DMS153 treated with DMSO at 0.1 percent for 48 hours (cell line): ENCODE measurements at regions not wholly inside any gene's neighbourhood (a gene's known extent, or its start where the extent isn't known, plus 50 kb on each side); places are given as distances from the start of the nearest gene placed in this dataset.
"Not testable (repeated sequence)": the region's sequence is repeated elsewhere in the genome, so short reads cannot be mapped to it uniquely, and the experiment has no call there.

Experiments used
- DNase-seq: peaks from one replicate; lab custom pipeline; 2025; ENCODE audit not compliant: unreplicated experiment; lab: John Stamatoyannopoulos, UW

DNA sequence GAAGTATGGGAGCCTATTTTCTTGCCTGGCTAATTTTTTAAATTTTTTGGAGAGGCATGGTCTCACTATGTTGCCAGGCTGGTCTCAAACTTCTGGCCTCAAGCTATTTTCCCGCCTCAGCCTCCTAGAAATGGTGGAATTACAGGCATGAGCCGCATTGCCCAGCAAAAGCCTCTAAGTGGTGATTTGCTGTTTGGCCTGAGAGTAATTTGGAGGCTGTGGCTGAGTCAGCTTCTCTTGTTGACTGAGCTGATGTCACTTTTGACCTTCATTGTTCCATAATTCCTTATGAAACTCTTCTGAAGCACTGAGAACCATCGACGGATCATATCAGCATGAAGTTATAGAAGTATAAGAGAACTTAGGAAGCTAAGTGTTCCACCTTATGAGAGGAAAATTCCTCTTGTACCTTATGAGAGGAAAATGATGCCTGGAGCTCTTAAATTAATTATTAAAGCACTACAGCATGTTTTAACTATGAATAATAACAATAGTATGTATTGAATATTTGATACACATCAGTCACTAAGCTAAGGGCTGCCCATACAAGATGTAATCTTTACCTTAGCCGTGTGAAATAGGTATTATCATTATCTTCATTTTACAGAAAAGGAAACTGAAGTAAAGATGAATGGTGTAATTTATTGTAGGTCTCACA, 220.8 kb upstream of the MON1B start:
- DNase-seq = no peak

DNA sequence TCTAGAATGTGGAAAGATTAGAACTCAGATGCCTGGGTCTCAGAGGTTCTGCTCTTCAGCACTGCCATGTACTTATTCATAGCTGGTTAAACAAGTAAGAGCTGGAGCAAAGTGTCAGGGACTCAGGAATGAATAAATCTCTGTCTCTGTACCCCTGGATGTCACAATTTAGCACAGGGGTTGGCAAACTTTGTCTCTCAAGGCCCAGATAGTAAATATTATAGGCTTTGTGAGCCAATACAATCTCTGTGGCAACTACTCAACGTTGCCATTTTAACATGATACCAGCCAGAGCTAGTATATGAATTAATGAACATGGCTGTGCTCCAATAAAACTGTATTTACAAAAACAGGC, 220.3 kb upstream of the MON1B start:
- DNase-seq = no peak

DNA sequence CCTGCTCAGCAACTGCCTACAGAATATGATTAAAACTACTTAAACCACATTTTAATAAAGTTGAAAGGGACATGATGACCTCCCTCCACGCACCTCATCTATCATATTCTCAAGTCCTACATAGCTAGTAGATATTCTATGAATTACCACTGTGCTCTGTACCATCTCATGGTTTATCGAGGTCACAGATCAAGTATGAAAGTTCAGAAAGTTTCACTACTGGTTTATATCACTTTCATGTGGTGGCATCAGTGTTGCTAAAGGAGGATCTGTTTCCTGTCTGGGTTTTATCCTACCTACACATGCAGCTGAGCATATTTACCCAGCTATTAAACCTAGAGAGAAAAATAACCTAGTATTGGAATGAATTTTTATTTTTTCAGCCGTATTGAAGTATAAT, 214.9 kb upstream of the MON1B start:
- no peak for DNase-seq

DNA sequence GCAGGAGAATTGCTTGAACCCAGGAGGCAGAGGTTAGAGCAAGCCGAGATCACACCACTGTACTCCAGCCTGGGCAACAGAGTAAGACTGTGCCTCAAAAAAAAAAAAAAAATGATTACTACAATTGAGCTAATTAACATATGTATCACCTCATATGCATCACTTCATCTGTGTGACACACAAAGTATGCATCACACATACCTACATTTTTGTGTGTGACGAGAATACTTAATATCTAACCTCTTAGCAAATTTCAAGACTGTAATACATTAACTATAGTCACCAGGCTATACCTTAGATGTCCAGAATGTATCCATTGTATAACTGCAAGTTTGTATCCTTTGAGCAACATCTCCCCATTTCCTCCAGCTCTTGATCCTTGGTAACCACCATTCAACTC, 214.2 kb upstream of the MON1B start:
- no peak for DNase-seq

DNA sequence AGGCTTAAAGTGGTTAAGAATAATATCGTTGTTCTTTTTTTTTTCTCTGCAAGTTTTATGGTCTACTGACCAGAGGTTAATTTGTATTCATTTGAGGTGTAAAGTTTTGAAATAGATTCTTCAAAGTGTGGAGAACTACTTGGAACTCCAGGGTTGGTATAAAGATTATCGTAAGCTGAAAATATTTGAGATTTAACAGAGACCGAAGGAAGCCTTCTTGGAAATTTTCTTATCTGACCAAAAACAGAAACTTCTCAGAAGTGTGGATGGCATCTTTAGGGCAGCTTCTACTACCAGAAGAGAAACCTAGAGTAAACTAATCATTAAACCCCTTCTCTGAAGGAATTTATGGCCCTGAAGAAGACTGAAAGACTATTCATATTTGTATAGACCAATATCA, 206.8 kb upstream of the MON1B start:
- DNase-seq = no peak

DNA sequence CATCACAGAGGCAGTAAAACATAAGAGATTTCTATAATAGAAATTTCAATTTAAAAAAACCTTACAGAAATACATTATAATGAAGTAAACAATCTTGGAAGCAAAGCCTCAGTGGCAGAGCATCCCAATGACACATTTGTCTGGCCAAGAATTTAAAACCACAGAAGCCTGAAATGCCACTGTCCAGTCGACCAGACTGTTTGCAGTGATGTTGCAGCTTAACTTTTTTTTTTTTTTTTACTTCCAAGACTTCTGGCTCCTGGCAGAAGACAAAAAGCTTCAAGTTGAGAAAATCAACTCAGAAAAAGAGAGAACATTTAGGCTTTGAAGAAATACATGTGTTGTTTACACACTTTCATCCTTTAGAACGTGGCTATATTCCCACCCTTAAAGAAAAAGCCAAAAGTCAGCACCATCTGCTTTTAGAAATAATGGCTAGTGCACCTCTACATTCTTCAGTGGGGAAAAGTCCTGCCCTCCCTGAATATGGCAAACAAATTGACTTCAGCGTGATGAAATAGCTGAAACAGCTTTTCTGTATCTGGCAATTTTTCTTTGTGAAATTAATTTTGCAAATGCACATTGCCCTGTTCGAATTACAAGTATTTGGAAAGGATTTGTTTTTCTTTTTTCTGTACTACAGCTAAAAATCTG, 205.5 kb upstream of the MON1B start:
- DNase-seq = no peak

DNA sequence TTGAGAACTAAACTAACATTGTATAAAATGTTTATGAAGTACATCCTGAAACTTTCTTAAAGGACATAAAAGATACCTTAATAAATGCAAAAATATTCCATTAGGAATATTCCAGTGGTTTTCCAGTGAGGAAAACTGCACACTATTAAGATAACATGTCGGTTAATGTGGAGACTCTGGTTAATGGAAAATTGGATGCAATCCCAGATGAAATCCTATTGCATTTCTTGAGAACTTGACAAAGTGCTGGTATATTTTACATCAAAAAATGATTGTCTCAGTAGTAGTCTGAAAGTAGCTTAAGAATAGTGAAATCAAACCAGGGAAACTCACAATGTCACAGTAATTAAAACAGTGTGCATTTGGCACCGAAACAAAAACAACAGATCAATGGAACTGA, 202.5 kb upstream of the MON1B start:
- DNase-seq = no peak

DNA sequence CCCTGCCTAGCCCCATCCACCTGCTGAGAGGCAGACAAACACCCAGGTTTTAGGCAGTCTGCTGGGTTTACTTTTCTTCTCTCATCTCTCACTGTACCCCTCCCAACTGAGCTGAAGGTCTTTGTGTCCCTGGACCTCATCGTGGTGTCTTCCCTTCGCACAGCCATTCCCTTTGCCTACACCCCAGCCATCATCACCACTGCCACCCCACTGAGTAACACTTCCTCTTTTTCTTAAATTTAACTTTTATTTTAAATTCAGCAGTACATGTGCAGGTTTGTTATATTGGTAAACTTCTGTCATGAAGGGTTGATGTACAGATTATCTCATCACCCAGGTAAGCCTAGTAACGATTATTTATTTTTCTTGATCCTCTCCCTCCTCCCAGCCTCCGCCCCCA, 188.3 kb upstream of the MON1B start:
- no peak for DNase-seq

DNA sequence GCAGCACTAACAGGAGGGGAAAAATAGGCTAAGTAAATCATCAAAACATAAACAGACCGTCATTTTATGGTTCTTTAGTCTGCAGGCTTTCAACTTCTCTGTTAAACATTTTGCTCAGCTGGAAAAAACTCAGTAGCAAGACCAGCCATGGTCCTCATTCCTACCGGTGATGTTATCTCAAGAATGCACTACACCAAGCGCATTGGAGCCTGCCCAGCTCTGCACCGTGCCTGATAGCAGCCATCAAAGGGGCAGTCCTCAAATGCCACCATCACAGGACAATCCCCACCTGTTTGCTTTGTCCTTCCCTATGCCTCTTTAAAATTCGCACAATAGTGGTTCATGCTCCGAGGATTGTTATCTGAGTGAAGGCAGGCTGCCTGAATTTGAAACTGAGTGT, 181.5 kb upstream of the MON1B start:
- no peak for DNase-seq

DNA sequence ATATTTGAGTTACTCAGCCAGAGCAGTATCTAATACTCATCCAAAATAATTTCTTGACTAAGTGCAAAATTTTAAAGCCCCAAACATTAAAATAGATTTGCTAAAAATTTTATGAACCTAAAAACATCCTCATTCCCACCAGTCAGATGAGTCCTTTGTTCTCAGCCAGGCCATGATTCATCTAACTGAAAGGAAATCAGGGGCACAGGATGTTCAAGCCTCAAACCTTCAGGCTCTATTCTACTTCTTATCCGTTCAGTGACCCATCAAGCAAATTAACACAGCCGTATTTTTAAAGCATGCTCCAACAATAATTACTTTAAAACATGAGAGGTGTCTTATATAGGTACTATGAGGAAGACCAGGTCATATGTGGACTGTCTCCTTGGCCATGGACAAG, 176.5 kb upstream of the MON1B start:
- DNase-seq = no peak

DNA sequence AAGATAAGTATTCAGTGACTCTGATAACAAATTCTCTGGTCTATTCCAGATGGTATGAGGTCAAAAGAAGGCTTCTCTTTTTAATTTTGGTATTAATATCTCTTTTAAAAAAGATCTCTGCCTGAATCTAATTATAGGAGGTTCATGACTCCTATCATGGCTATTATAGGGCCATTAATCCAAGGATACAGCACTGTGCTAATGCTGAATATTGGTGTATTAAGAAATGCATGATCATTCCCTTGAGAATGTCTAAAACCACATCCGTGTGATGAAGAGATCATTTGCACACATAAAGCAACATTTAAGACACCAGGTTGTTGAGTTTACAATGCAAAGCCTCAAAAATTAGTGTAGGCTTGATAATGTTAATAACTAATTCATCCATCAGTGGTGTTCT, 160.4 kb upstream of the MON1B start:
- DNase-seq = no peak

DNA sequence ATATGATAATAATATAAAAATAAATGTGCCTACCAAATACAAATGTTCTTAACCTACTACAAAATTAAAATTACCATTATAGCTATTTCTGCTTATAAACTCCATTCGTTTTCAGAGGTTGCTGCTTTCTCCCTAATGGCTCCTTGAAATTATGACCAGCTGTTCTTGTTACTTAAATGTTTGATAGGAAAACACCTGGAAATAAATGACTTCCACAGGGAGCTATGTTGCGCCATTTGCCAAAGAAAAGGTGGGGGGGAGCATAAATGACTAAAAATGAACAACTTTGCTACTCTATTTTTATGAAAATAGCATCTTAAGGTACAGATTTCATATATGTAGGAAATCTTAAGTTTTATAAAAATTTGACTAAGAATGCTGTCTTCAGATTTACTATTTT, 157.5 kb upstream of the MON1B start:
- DNase-seq = no peak

DNA sequence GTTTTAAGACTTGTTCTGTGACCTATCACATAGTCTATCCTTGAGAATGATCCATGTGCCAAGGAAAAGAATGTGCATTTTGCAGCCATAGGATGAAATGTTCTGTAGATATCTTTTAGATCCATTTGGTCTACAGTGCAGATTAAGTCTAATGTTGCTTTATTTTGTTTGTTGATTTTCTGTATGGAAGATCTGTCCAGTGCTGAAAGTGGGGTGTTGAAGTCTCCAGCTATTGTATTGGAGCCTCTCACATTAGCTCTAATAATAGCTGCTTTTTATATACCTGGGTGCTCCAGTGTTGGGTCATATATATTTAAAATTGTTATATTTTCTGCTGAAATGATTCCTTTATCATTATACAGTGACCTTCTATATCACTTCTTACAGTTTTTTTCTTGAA, 155.6 kb upstream of the MON1B start:
- DNase-seq = no peak

DNA sequence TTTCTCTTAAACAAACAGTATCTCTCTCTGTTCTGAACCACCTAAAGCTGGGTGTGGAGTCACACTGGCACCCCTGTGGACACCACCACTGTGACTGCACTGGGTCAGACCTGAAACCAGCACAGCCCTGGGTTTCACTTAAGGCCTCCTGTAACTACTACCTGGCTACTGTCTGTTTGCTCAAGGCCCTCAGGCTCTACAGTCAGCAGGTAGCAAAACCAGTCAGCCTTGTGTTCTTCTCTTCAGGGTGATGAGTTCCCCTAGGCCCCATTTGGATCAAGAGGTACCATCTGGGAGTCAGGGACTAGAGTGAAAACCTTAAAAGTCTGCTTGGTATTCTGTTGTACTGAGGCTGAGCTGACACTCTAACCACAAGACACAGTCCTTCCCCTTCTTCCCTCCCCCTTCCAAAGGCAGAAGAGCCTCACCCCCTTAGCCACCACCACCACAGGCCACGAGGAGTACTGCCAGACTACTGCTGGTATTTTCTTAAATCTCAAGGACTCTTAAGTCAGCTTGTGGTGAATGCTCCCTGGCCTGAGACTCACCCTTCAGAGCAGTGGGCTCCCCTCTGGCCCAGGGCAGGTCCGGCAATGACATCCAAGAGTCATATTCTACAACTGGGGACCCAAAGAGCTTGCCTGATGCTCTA, 153.2 kb upstream of the MON1B start:
- DNase-seq = no peak

DNA sequence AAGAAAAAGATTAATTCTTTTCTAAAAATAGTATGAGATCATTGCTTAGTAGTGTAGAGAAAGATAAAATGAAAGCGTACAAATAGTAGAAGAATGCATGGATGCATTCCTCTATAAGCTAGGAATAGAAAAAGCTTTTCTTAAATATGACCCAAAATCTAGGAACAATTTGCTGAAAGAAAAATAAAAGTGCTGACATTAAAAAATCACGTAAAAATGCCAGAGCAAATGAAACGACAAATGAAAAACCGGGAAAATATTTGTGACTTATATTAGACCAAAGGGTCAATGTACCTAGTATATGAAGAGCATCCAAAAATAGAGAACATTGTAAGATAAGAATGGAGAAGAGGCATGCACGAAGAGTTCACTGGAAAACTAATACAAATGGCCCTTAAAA, 149.5 kb upstream of the MON1B start:
- DNase-seq = no peak

DNA sequence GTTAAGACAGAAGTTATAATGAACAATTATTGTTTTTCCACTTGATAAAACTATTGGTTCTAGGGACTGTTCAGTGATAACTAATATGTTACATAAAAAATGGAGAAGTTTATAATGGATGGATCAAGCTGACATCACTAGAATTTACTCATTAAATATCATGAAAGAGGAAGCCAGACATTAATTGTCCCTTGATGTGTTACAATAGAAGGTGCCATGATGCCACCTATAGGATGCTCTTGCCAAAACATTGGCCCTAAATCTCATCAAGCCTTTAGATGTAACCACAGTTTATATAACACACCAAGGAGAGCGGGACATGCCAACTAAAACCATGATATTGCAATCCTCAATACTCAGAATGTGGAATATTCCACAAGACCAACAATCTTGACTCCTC, 147.9 kb upstream of the MON1B start:
- DNase-seq = peak; percentile 38

DNA sequence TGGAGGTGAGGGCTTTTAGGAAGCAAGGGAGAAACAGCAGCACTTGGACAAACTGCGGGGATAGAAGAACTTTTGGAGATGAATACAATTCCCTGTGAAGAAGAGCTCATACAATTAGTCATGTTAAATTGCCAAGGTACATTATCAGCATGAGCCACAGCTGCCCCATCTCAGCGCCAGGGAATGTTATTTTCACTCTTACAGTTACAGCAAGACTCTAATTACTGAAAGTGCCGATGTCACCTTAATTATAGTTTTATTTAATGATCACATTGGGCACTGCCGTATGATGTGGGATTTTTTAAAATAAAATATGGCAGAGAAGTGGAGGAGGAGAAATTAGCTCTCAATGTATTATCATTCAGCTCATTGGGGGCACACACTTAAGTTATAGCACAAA, 144.8 kb upstream of the MON1B start:
- DNase-seq = no peak

DNA sequence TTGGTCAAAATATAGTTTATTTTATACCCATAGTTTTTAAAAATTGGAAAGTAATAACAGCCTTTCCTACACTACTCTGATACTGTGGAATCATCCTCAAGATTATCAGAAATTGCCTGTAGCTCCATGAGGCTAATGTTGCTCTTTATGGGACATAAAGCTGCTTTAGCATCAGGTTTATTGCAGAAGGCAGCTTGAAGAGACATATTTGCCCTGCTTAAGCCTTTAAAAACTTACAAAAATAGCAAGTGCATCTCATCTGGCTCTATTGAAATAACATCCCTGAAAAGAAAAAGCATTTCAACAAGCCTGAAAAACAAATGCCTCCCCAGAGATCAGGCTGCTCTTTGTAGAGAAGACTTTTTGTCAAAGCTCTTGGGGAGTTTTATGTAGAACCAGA, 142.9 kb upstream of the MON1B start:
- DNase-seq = no peak

DNA sequence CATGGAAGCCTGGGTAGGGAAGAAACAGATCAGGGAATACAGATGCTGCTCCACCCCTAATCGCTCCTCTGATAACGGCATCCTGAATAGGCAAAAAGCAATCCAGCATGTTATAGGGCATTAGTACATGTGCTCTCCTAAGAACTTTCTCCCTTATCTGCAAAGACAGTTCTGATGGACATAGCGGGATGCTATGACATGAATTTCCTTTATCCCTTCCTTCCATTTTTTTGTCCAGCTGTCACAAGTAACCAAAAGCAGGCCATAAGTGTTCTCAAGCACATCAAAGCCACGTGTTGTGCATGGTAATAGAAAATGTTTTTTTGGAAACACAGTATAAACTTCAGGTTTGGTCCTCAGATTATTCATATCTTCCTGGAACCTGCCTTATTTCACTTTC, 141.4 kb upstream of the MON1B start:
- DNase-seq = no peak

DNA sequence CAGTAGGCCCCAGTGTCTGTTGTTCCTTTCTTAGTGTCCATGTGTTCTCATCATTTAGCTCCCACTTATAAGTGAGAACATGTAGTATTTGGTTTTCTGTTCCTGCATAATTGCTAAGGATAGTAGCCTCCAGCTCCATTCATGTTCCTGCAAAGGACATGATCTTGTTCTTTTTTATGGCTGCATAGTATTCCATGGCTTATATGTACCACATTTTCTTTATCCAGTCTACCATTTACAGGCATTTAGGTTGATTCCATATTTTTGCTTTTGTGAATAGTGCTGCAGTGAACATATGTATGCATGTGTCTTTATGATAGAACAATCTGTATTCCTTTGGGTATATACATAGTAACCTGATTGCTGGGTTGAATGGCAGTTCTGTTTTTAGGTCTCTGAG, 134.4 kb upstream of the MON1B start:
- DNase-seq = not testable (repeated sequence)

DNA sequence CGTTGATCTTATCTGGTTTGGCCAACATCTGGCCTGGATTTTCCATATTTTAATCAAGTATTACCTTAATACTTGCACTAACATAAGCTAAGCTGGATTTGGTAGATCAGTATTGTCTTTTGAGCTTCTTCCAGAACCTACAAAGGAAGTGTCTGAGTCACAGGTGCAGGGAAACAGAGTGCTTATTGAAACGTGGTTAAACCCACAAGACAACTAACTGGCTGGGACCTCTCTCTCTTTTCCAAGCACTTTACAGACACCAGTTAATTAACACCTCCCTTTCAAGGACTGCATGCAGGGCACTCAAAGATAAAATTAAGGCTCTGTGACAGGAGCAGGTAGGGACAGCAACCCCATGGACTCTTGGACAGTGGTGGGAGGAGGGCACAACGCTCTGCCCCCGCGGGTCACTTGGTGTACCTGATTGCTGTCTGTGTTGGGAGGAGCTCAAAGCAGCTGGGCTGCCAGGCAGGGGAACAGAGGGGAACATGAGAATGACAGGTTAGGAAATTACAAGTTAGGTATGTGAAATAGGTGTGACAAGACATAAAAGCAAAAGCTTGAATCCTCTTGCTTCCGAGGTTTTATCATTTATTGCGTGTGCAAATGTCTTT, 133.7 kb upstream of the MON1B start:
- no peak for DNase-seq

DNA sequence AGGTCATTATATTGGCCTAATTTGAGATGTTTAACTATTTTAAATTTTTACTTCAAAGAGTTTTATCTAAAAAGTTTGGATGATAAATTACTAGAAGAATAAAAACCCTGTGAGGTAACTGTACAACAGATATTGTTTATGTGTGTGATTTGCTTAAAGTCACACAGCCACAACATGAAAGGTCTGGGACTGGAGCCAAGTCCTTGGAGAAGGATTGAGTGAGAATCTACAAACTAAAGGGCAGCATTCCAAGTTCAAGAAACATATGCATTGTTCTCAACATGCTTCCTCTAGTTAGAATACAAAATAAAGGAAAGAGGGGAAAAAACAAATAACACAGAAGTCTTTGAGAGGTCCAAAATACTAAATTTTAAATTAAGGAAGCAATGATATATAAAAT, 131.5 kb upstream of the MON1B start:
- no peak for DNase-seq
